Body of pancreas (tissue), 4 donors: ENCODE measurements at regions not wholly inside any gene's neighbourhood (a gene's known extent, or its start where the extent isn't known, plus 50 kb on each side); places are given as distances from the start of the nearest gene placed in this dataset.
A peak's percentile ranks its signal among the peaks of the same experiment; 100 is the strongest.
"Not testable (repeated sequence)": the region's sequence is repeated elsewhere in the genome, so short reads cannot be mapped to it uniquely, and the experiment has no call there.

Source experiments
- ATAC-seq: fragments of 150-250 bp; one replicate; pipeline ENCODE4 v1.9.1; 2016
- DNase-seq, 4 donors: peaks; one replicate each; pipeline ENCODE4 v3.0.0-alpha.2; 2019
- H3K27ac ChIP-seq, 4 donors: fragments of 200-600 bp; sonication (generic); 1 replicate in 3 of 4; 2 replicates in 1 of 4; pipeline versions ENCODE4 v1.5.1 to v1.6.1; 2016 to 2019; ENCODE audit warnings: mild to moderate bottlenecking in 1 of 4, mixed read lengths in 1 of 4, moderate library complexity in 1 of 4
- H3K27me3 ChIP-seq, 2 donors: fragments of 200-600 bp; sonication (generic); one replicate each; pipeline ENCODE4 v1.6.0; 2016; ENCODE audit warnings: mild to moderate bottlenecking in 1 of 2
- H3K36me3 ChIP-seq, 2 donors: fragments of 200-600 bp; sonication (generic); replicated peaks in 1 of 2; 2 replicates each; pipeline ENCODE4 v1.5.1; 2016; ENCODE audit warnings: low read depth in 2 of 2; ENCODE audit not compliant: insufficient read depth in 1 of 2
- H3K4me1 ChIP-seq: fragments of 200-600 bp; sonication (generic); one replicate; pipeline ENCODE4 v1.6.0; 2016
- H3K4me3 ChIP-seq, 2 donors: fragments of 200-600 bp; sonication (generic); 1 replicate in 1 of 2; 2 replicates in 1 of 2; pipeline ENCODE4 v1.5.1; 2016 to 2019
- H3K9me3 ChIP-seq, 3 donors: fragments of 200-600 bp; sonication (generic); 1 replicate in 2 of 3; 2 replicates in 1 of 3; pipeline ENCODE4 v1.5.1; 2016
- CTCF ChIP-seq, 7 experiments: fragments of 450-650 bp in 4 of 7; fragments of 200-600 bp in 3 of 7; sonication (generic) in 3 of 7; IDR thresholded peaks; one replicate each; pipeline ENCODE4 v1.5.1; 2016 to 2019; ENCODE audit warnings: antibody characterized with exemption in 7 of 7
- POLR2A ChIP-seq, 3 donors: fragments of 450-650 bp; IDR thresholded peaks; one replicate each; pipeline ENCODE4 v1.6.1; 2016; ENCODE audit warnings: antibody characterized with exemption in 3 of 3, mild to moderate bottlenecking in 2 of 3
- WGBS, 2 donors: methylation state at CpG; one replicate each; pipeline ENCODE4 v1.1.5; 2017; 5-methylcytosine and 5-hydroxymethylcytosine counted together
- intact Hi-C: fragments of 100-400 bp; cut with DNase I; formaldehyde crosslinking; loops from one replicate; pipeline ENCODE4 v1.15.1; 2023

GRCh38 chr14:83294941-83295340 is 1761.3 kb upstream of the SEL1L start:
- Histone ChIP-seq H3K27ac (no peak overlapping the region), H3K4me1 (no peaks in the 10 kb centered on the region), H3K9me3 (no peaks in the 10 kb centered on the region), H3K27me3 (no peaks in the 10 kb centered on the region), H3K36me3 (no peaks in the 10 kb centered on the region), H3K4me3 (no peak overlapping the region)
- intact Hi-C loops = no loop called here
- no peak for DNase-seq
- ATAC-seq = no peak
- TF ChIP-seq POLR2A (IDR thresholded peaks at IDR 0.05) (no peak), CTCF (IDR thresholded peaks at IDR 0.05) (no peak)
- WGBS, 2 donors = 21 to 37% methylated on average over 1 of the region's 1 CpG

- no peak for ATAC-seq
- H3K36me3 ChIP-seq = no peaks in the 10 kb centered on the region
- no peak overlapping the region for H3K4me3 ChIP-seq
- no peak overlapping the region for H3K27ac ChIP-seq
- intact Hi-C loops = no loop called here
- H3K9me3 ChIP-seq = no peaks in the 10 kb centered on the region
- DNase-seq = no peak
- no peaks in the 10 kb centered on the region for H3K4me1 ChIP-seq
- H3K27me3 ChIP-seq = no peaks in the 10 kb centered on the region
- WGBS, 2 donors = 39 to 54% methylated on average over 3 of the region's 3 CpGs
- TF ChIP-seq CTCF (IDR thresholded peaks at IDR 0.05) (no peak), POLR2A (IDR thresholded peaks at IDR 0.05) (no peak)
Measured at GRCh38 chr14:83297361-83297760, 1763.7 kb upstream of the SEL1L start.

- H3K4me3 ChIP-seq, H3K9me3 ChIP-seq, H3K4me1 ChIP-seq, H3K27me3 ChIP-seq, DNase-seq, H3K36me3 ChIP-seq, H3K27ac ChIP-seq, intact Hi-C loops, ATAC-seq: not testable (repeated sequence)
- WGBS, 2 donors = 64 to 78% methylated on average over 2 of the region's 2 CpGs
Measured at GRCh38 chr14:83298016-83298415, 1764.4 kb upstream of the SEL1L start.

- Histone ChIP-seq H3K36me3 (no peaks in the 10 kb centered on the region), H3K9me3 (no peaks in the 10 kb centered on the region), H3K27me3 (no peaks in the 10 kb centered on the region), H3K27ac (no peak overlapping the region), H3K4me1 (no peaks in the 10 kb centered on the region), H3K4me3 (no peak overlapping the region)
- DNase-seq = no peak
- intact Hi-C loops = no loop called here
- TF ChIP-seq POLR2A (IDR thresholded peaks at IDR 0.05) (no peak), CTCF (IDR thresholded peaks at IDR 0.05) (peak; percentile 66 to 92 (median 89))
- WGBS, 2 donors = 17 to 27% methylated on average over 1 of the region's 1 CpG
- ATAC-seq = no peak
Measured at GRCh38 chr14:83300476-83301064, 1766.9 kb upstream of the SEL1L start.

- no peak for DNase-seq
- intact Hi-C loops = no loop called here
- Histone ChIP-seq H3K27me3 (no peaks in the 10 kb centered on the region), H3K27ac (no peak overlapping the region), H3K4me1 (no peaks in the 10 kb centered on the region), H3K36me3 (no peaks in the 10 kb centered on the region), H3K4me3 (no peak overlapping the region), H3K9me3 (no peaks in the 10 kb centered on the region)
- TF ChIP-seq POLR2A (IDR thresholded peaks at IDR 0.05) = no peak
- no peak for TF ChIP-seq CTCF (IDR thresholded peaks at IDR 0.05)
- 67 to 69% methylated on average over 3 of the region's 3 CpGs for WGBS, 2 donors
- no peak for ATAC-seq
Measured at GRCh38 chr14:83301791-83302190, 1768.1 kb upstream of the SEL1L start.
